ENCODE measurements at regions not wholly inside any gene's neighbourhood (a gene's known extent, or its start where the extent isn't known, plus 50 kb on each side); places are given as distances from the start of the nearest gene placed in this dataset.

DNA sequence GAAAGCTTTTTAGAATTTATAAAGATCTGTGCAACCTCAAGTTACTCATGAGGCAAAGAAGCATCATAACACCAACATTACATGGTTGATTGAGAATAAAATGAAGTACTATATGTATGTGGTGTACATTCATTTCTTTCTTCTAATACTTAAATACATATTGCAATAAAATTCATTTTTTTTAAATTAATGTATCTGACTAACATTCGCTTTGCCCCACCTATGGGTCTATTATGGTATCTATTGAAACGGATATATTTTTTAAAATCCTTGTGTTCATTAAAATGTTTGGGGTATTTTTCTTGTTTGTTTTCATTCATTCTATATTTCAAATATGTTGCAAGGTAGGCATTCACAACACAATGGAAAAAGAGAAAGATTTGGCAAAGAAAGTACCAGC, 237.5 kb downstream of the DSEL start:
- H3K4me2 ChIP-seq, result no peak overlapping the region
- H3K9ac ChIP-seq, result no peak overlapping the region
- no peak overlapping the region for H3K4me3 ChIP-seq
- TF ChIP-seq Cebpa-rat (IDR thresholded peaks at IDR 0.05), result no peak
- H4K20me1 ChIP-seq, result no peaks in the 10 kb centered on the region
- H3K27ac ChIP-seq, result no peak overlapping the region
- H3K27me3 ChIP-seq, result no peaks in the 10 kb centered on the region
- no peaks in the 10 kb centered on the region for H3K4me1 ChIP-seq
- no peaks in the 10 kb centered on the region for H3K9me3 ChIP-seq
- no peaks in the 10 kb centered on the region for H3K36me3 ChIP-seq

- Histone ChIP-seq H3K4me2 (no peak overlapping the region), H3K9me3 (peaks cover 4% of the 10 kb centered on the region; the same call in 1 of the 2 replicates), H3K36me3 (no peaks in the 10 kb centered on the region), H3K27ac (no peak overlapping the region), H3K4me1 (no peaks in the 10 kb centered on the region), H3K27me3 (no peaks in the 10 kb centered on the region), H4K20me1 (no peaks in the 10 kb centered on the region), H3K4me3 (no peak overlapping the region), H3K9ac (no peak overlapping the region)
- no peak for TF ChIP-seq Cebpa-rat (IDR thresholded peaks at IDR 0.05)
Observed at GRCh38 chr18:67276638-67277037, 239.9 kb downstream of the DSEL start.

DNA sequence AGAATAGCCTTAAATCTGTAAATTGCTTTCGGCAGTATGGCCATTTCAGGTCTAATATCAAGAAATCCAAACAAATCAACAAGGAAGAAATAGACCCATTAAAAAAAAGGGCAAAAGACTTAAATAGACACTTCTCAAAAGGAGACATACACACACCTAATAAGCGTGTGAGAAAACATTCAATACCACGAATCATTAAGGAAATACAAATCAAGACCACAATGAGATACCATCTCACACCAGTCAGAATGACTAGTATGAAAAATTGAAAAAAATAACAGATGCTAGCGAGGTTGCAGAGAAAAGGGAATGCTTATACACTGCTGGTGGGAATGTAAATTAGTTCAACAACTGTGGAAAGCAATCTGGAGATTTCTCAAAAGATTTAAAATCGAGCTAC, 243.2 kb downstream of the DSEL start:
- Histone ChIP-seq H3K9ac (no peak overlapping the region), H3K9me3 (peaks cover 4% of the 10 kb centered on the region; the same call in 1 of the 2 replicates), H3K27me3 (no peaks in the 10 kb centered on the region), H4K20me1 (no peaks in the 10 kb centered on the region), H3K4me1 (no peaks in the 10 kb centered on the region), H3K4me2 (no peak overlapping the region), H3K4me3 (no peak overlapping the region), H3K27ac (no peak overlapping the region), H3K36me3 (no peaks in the 10 kb centered on the region)
- no peak for TF ChIP-seq Cebpa-rat (IDR thresholded peaks at IDR 0.05)

DNA sequence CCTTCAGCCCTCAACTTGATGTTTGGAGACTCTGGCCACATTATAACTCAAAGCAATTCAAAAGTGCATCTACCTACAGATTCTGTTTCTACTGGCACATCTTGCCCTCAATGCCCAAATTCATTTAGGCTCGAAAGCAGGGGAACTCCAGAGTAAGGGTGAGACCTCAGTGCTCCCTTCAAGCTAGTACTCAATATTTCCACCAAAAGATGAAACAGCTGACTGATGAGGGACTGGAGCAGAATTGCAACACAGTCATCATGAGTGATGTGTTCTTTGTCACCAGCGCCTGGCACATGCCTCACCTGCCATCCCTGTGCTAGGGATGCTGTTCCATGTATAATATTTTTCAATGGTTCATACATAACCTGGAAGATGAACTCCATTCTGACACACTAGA, 247.3 kb downstream of the DSEL start:
- Histone ChIP-seq H4K20me1 (no peaks in the 10 kb centered on the region), H3K4me2 (no peak overlapping the region), H3K27me3 (no peaks in the 10 kb centered on the region), H3K4me3 (no peak overlapping the region), H3K9ac (no peak overlapping the region), H3K36me3 (no peaks in the 10 kb centered on the region), H3K4me1 (peaks cover 10% of the 10 kb centered on the region), H3K9me3 (peaks cover 4% of the 10 kb centered on the region; the same call in 1 of the 2 replicates), H3K27ac (no peak overlapping the region)
- TF ChIP-seq Cebpa-rat (IDR thresholded peaks at IDR 0.05), result no peak

GRCh38 chr18:67268530-67268929, 248.0 kb downstream of the DSEL start:
- Histone ChIP-seq H3K9ac (no peak overlapping the region), H3K36me3 (no peaks in the 10 kb centered on the region), H3K4me1 (peaks cover 10% of the 10 kb centered on the region), H3K27ac (no peak overlapping the region), H3K4me3 (no peak overlapping the region), H3K27me3 (no peaks in the 10 kb centered on the region), H3K4me2 (no peak overlapping the region), H4K20me1 (no peaks in the 10 kb centered on the region), H3K9me3 (peaks cover 4% of the 10 kb centered on the region; the same call in 1 of the 2 replicates)
- TF ChIP-seq Cebpa-rat (IDR thresholded peaks at IDR 0.05), result no peak

DNA sequence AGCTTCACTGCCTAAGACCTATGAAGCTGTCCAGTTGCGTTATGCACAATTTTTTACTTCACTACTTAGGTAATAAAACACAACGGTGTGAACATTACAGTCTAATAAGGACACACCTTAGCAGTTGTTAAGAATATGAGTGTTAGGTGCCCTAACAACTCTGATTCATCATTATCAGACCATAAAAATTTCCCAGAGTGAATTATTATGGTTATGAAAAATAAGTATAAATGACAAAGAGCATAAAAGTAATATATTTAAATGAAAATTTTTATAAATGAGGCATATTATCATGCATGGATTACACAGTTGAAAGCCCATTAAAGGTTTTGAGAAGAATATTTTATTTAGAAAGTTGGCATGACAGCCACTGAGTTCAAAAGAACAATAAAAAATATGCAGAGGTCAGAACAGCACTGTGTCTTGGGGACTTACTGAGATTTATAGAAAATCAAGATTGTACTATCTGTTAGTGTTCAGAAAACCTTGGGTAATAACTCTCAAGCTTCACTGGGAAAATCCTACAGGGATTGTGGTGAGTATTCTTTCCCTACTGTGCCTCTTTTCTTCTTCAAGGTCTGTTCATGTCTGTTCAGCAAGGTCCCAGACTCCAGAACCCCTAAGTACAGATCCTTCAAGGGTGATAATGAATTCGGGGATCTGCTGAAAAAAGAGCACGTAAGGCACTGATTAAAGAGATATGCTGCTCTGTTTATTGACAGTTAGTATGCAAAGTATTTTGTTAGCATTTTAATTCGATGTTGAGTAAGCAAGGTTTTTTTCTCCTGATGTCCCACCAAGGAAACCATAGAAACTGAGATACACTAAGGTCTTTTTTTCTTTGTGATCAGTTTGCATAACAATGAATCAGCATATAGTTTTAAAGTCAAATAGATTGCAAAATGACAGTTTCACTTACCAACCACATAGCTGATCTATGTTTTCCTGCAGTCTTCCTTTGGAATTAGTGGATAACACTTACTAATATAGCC, 250.0 kb downstream of the DSEL start:
- H3K36me3 ChIP-seq, result no peaks in the 10 kb centered on the region
- no peaks in the 10 kb centered on the region for H4K20me1 ChIP-seq
- no peak overlapping the region for H3K27ac ChIP-seq
- H3K4me1 ChIP-seq, result peaks cover 10% of the 10 kb centered on the region
- H3K27me3 ChIP-seq, result no peaks in the 10 kb centered on the region
- no peak overlapping the region for H3K4me3 ChIP-seq
- no peak for TF ChIP-seq Cebpa-rat (IDR thresholded peaks at IDR 0.05)
- H3K4me2 ChIP-seq, result peak overlapping the region; percentile 34; the same call in 1 of the 2 replicates
- no peak overlapping the region for H3K9ac ChIP-seq
- H3K9me3 ChIP-seq, result no peaks in the 10 kb centered on the region

DNA sequence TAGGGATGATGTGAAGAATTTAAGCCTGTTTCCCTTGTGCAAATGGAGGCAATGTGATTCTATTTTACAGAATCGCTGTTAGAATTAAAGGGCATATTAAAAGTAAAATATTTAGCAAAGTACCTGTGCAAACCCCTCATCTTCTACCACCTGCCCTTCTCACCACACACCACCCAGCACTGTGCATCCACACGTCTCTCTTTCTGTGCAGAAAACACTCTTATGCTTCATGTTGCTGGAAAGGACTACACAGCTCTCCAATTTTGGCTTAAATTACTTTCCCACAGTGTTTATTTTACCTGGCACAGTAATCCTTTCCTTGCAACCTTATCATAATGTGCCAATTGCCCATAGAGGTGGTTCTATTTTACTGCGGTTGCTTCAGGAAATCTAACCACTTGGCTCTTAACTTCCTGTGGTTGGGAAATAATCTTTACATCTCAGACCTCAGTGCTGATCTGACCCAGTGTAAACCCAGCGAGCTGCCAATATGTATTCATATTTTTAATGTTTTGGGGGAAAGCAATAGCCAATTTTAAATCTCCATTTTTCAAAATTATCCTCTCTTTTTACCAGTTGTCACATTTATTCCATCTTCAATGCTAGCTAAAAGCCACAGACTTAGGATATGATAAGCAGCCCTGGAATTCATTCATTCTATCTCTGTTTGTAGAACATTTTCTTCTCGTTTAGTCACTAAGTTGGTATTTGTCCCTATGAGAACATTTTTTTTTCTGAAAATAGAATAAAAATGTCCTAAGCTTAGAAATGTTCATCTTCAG, 250.9 kb downstream of the DSEL start:
- no peak overlapping the region for H3K4me3 ChIP-seq
- H3K4me2 ChIP-seq, result peak overlapping the region; percentile 34
- H4K20me1 ChIP-seq, result no peaks in the 10 kb centered on the region
- no peak for TF ChIP-seq Cebpa-rat (IDR thresholded peaks at IDR 0.05)
- no peak overlapping the region for H3K27ac ChIP-seq
- H3K36me3 ChIP-seq, result no peaks in the 10 kb centered on the region
- peaks cover 10% of the 10 kb centered on the region for H3K4me1 ChIP-seq
- no peak overlapping the region for H3K9ac ChIP-seq
- no peaks in the 10 kb centered on the region for H3K27me3 ChIP-seq
- H3K9me3 ChIP-seq, result no peaks in the 10 kb centered on the region

GRCh38 chr18:67261931-67262552, 254.5 kb downstream of the DSEL start:
- H3K27ac ChIP-seq, result no peak overlapping the region
- no peaks in the 10 kb centered on the region for H4K20me1 ChIP-seq
- peaks cover 10% of the 10 kb centered on the region for H3K4me1 ChIP-seq
- no peak overlapping the region for H3K4me3 ChIP-seq
- no peak overlapping the region for H3K9ac ChIP-seq
- TF ChIP-seq Cebpa-rat (IDR thresholded peaks at IDR 0.05), result no peak
- no peaks in the 10 kb centered on the region for H3K27me3 ChIP-seq
- H3K9me3 ChIP-seq, result no peaks in the 10 kb centered on the region
- no peak overlapping the region for H3K4me2 ChIP-seq
- no peaks in the 10 kb centered on the region for H3K36me3 ChIP-seq

- Histone ChIP-seq H3K4me2 (no peak overlapping the region), H3K9me3 (no peaks in the 10 kb centered on the region), H3K9ac (no peak overlapping the region), H3K36me3 (no peaks in the 10 kb centered on the region), H3K4me1 (peaks cover 6% of the 10 kb centered on the region), H3K4me3 (no peak overlapping the region), H3K27ac (no peak overlapping the region), H3K27me3 (no peaks in the 10 kb centered on the region), H4K20me1 (no peaks in the 10 kb centered on the region)
- no peak for TF ChIP-seq Cebpa-rat (IDR thresholded peaks at IDR 0.05)
Observed at GRCh38 chr18:67260841-67261240, 255.7 kb downstream of the DSEL start.
